ENCODE measurements at regions not wholly inside any gene's neighbourhood (a gene's known extent, or its start where the extent isn't known, plus 50 kb on each side); places are given as distances from the start of the nearest gene placed in this dataset.

GRCh38 chr11:110858547-110858921, 146.3 kb upstream of the ARHGAP20 start:
- H3K27me3 ChIP-seq (ENCODE audit: insufficient read depth, low read length): no peaks in the 10 kb centered on the region
- H3K4me1 Mint-ChIP-seq: no peaks in the 10 kb centered on the region
- no peak overlapping the region for H3K4me3 ChIP-seq (ENCODE audit: low read length in 2 of 2)
- POLR2A ChIA-PET (ENCODE audit: partially characterized antibody): no interaction called here
- peaks cover 0 to 6% (median 0%) of the 10 kb centered on the region in 8 donors for H3K9me3 Mint-ChIP-seq
- no peak overlapping the region for H3K4me3 Mint-ChIP-seq
- no peaks in the 10 kb centered on the region for H3K9me3 ChIP-seq (ENCODE audit: control insufficient read depth in 1 of 2, low read length in 2 of 2)
- no peaks in the 10 kb centered on the region for H3K36me3 ChIP-seq (ENCODE audit: insufficient read depth, low read length)
- CTCF ChIA-PET (ENCODE audit: partially characterized antibody): no interaction called here
- intact Hi-C loops (cut with micrococcal nuclease): no loop called here
- H3K27ac ChIP-seq (ENCODE audit: low read depth, low read length): no peak overlapping the region
- no peak overlapping the region for H3K27ac Mint-ChIP-seq
- H3K36me3 Mint-ChIP-seq: no peaks in the 10 kb centered on the region
- peaks cover 0 to 2% of the 10 kb centered on the region in 2 donors for H3K27me3 Mint-ChIP-seq
- no peaks in the 10 kb centered on the region for H3K4me1 ChIP-seq (ENCODE audit: insufficient read depth, low read length)
- DNase-seq: no peak

- POLR2A ChIA-PET (ENCODE audit: partially characterized antibody): no interaction called here
- intact Hi-C loops (cut with micrococcal nuclease): no loop called here
- CTCF ChIA-PET (ENCODE audit: partially characterized antibody): no interaction called here
Observed at GRCh38 chr11:110857892-110858546, 145.8 kb upstream of the ARHGAP20 start.

GRCh38 chr11:110856996-110857812, 145.0 kb upstream of the ARHGAP20 start:
- peaks cover 0 to 6% (median 0%) of the 10 kb centered on the region in 8 donors for H3K9me3 Mint-ChIP-seq
- H3K4me1 ChIP-seq (ENCODE audit: insufficient read depth, low read length): no peaks in the 10 kb centered on the region
- POLR2A ChIA-PET (ENCODE audit: partially characterized antibody): no interaction called here
- no peaks in the 10 kb centered on the region for H3K9me3 ChIP-seq (ENCODE audit: control insufficient read depth in 1 of 2, low read length in 2 of 2)
- no peak overlapping the region for H3K4me3 ChIP-seq (ENCODE audit: low read length in 2 of 2)
- CTCF ChIA-PET (ENCODE audit: partially characterized antibody): no interaction called here
- no peaks in the 10 kb centered on the region for H3K4me1 Mint-ChIP-seq
- peak overlapping the region in 1 of 7 donors; percentile 50 for H3K27ac Mint-ChIP-seq
- H3K36me3 Mint-ChIP-seq: no peaks in the 10 kb centered on the region
- H3K27me3 Mint-ChIP-seq: peaks cover 0 to 3% of the 10 kb centered on the region in 2 donors
- H3K27me3 ChIP-seq (ENCODE audit: insufficient read depth, low read length): no peaks in the 10 kb centered on the region
- H3K27ac ChIP-seq (ENCODE audit: low read depth, low read length): no peak overlapping the region
- intact Hi-C loops (cut with micrococcal nuclease): no loop called here
- no peak overlapping the region for H3K4me3 Mint-ChIP-seq
- DNase-seq: no peak
- H3K36me3 ChIP-seq (ENCODE audit: insufficient read depth, low read length): no peaks in the 10 kb centered on the region

More at GRCh38 chr11:110857892-110858546, 145.8 kb upstream of the ARHGAP20 start:
- Histone ChIP-seq H3K9me3 (ENCODE audit: control insufficient read depth in 1 of 2, low read length in 2 of 2) (no peaks in the 10 kb centered on the region), H3K4me1 (ENCODE audit: insufficient read depth, low read length) (no peaks in the 10 kb centered on the region), H3K27ac (ENCODE audit: low read depth, low read length) (no peak overlapping the region), H3K36me3 (ENCODE audit: insufficient read depth, low read length) (no peaks in the 10 kb centered on the region), H3K4me3 (ENCODE audit: low read length in 2 of 2) (no peak overlapping the region), H3K27me3 (ENCODE audit: insufficient read depth, low read length) (no peaks in the 10 kb centered on the region)
- H3K4me1 Mint-ChIP-seq: no peaks in the 10 kb centered on the region
- H3K27me3 Mint-ChIP-seq: peaks cover 0 to 2% of the 10 kb centered on the region in 2 donors
- no peak overlapping the region for H3K4me3 Mint-ChIP-seq
- DNase-seq: no peak
- H3K9me3 Mint-ChIP-seq: peaks cover 0 to 6% (median 0%) of the 10 kb centered on the region in 8 donors
- H3K27ac Mint-ChIP-seq: no peak overlapping the region
- H3K36me3 Mint-ChIP-seq: no peaks in the 10 kb centered on the region

GRCh38 chr11:110856340-110856739, 144.1 kb upstream of the ARHGAP20 start:
- H3K27me3 Mint-ChIP-seq: peaks cover under 1 to 7% of the 10 kb centered on the region in 2 donors
- ChIA-PET CTCF (ENCODE audit: partially characterized antibody) (no interaction called here), POLR2A (ENCODE audit: partially characterized antibody) (no interaction called here)

GRCh38 chr11:110855191-110855590, 143.0 kb upstream of the ARHGAP20 start:
- Histone ChIP-seq H3K36me3 (ENCODE audit: insufficient read depth, low read length) (no peaks in the 10 kb centered on the region), H3K9me3 (ENCODE audit: control insufficient read depth in 1 of 2, low read length in 2 of 2) (no peaks in the 10 kb centered on the region), H3K4me1 (ENCODE audit: insufficient read depth, low read length) (no peaks in the 10 kb centered on the region), H3K4me3 (ENCODE audit: low read length in 2 of 2) (no peak overlapping the region), H3K27me3 (ENCODE audit: insufficient read depth, low read length) (no peaks in the 10 kb centered on the region), H3K27ac (ENCODE audit: low read depth, low read length) (no peak overlapping the region)
- peaks cover 0 to 6% (median 0%) of the 10 kb centered on the region in 8 donors for H3K9me3 Mint-ChIP-seq
- ChIA-PET POLR2A (ENCODE audit: partially characterized antibody) (no interaction called here), CTCF (ENCODE audit: partially characterized antibody) (no interaction called here)
- H3K27ac Mint-ChIP-seq: no peak overlapping the region
- no peak overlapping the region for H3K4me3 Mint-ChIP-seq
- intact Hi-C loops (cut with micrococcal nuclease): no loop called here
- no peaks in the 10 kb centered on the region for H3K4me1 Mint-ChIP-seq
- no peaks in the 10 kb centered on the region for H3K36me3 Mint-ChIP-seq
- DNase-seq: no peak
- peaks cover 7 to 8% of the 10 kb centered on the region in 2 donors for H3K27me3 Mint-ChIP-seq

More at GRCh38 chr11:110856340-110856739, 144.1 kb upstream of the ARHGAP20 start:
- Histone ChIP-seq H3K36me3 (ENCODE audit: insufficient read depth, low read length) (no peaks in the 10 kb centered on the region), H3K4me3 (ENCODE audit: low read length in 2 of 2) (no peak overlapping the region), H3K9me3 (ENCODE audit: control insufficient read depth in 1 of 2, low read length in 2 of 2) (no peaks in the 10 kb centered on the region), H3K27me3 (ENCODE audit: insufficient read depth, low read length) (no peaks in the 10 kb centered on the region), H3K27ac (ENCODE audit: low read depth, low read length) (no peak overlapping the region), H3K4me1 (ENCODE audit: insufficient read depth, low read length) (no peaks in the 10 kb centered on the region)
- Mint-ChIP-seq H3K4me3 (no peak overlapping the region), H3K27ac (no peak overlapping the region), H3K36me3 (no peaks in the 10 kb centered on the region), H3K9me3 (peaks cover 0 to 6% (median 0%) of the 10 kb centered on the region in 8 donors), H3K4me1 (no peaks in the 10 kb centered on the region)
- intact Hi-C loops (cut with micrococcal nuclease): no loop called here
- DNase-seq: no peak

GRCh38 chr11:110852921-110853490, 140.8 kb upstream of the ARHGAP20 start:
- CTCF ChIA-PET (ENCODE audit: partially characterized antibody): no interaction called here
- no peak overlapping the region for H3K27ac Mint-ChIP-seq

GRCh38 chr11:110850846-110851245, 138.6 kb upstream of the ARHGAP20 start:
- no peaks in the 10 kb centered on the region for H3K36me3 ChIP-seq (ENCODE audit: insufficient read depth, low read length)
- intact Hi-C loops (cut with micrococcal nuclease): no loop called here
- ChIA-PET CTCF (ENCODE audit: partially characterized antibody) (interaction anchor here (1.0 kb wide), 1 partner anchor 12 kb away, joined by 3 read pairs; no protein-coding TSS in a partner anchor), POLR2A (ENCODE audit: partially characterized antibody) (no interaction called here)
- Mint-ChIP-seq H3K4me1 (no peaks in the 10 kb centered on the region), H3K27ac (no peak overlapping the region), H3K27me3 (peaks cover 6 to 7% of the 10 kb centered on the region in 2 donors), H3K36me3 (no peaks in the 10 kb centered on the region), H3K9me3 (peaks cover 0 to 7% (median 1%) of the 10 kb centered on the region in 8 donors), H3K4me3 (no peak overlapping the region)
- H3K27ac ChIP-seq (ENCODE audit: low read depth, low read length): no peak overlapping the region
- H3K27me3 ChIP-seq (ENCODE audit: insufficient read depth, low read length): no peaks in the 10 kb centered on the region
- H3K9me3 ChIP-seq (ENCODE audit: control insufficient read depth in 1 of 2, low read length in 2 of 2): no peaks in the 10 kb centered on the region
- no peak overlapping the region for H3K4me3 ChIP-seq (ENCODE audit: low read length in 2 of 2)
- no peak for DNase-seq
- H3K4me1 ChIP-seq (ENCODE audit: insufficient read depth, low read length): no peaks in the 10 kb centered on the region

More at GRCh38 chr11:110852921-110853490, 140.8 kb upstream of the ARHGAP20 start:
- Histone ChIP-seq H3K9me3 (ENCODE audit: control insufficient read depth in 1 of 2, low read length in 2 of 2) (no peaks in the 10 kb centered on the region), H3K27me3 (ENCODE audit: insufficient read depth, low read length) (no peaks in the 10 kb centered on the region), H3K4me3 (ENCODE audit: low read length in 2 of 2) (no peak overlapping the region), H3K36me3 (ENCODE audit: insufficient read depth, low read length) (no peaks in the 10 kb centered on the region), H3K4me1 (ENCODE audit: insufficient read depth, low read length) (no peaks in the 10 kb centered on the region), H3K27ac (ENCODE audit: low read depth, low read length) (no peak overlapping the region)
- no peak overlapping the region for H3K4me3 Mint-ChIP-seq
- POLR2A ChIA-PET (ENCODE audit: partially characterized antibody): no interaction called here
- peaks cover 0 to 6% (median under 1%) of the 10 kb centered on the region in 8 donors for H3K9me3 Mint-ChIP-seq
- no peaks in the 10 kb centered on the region for H3K36me3 Mint-ChIP-seq
- peaks cover 7 to 8% of the 10 kb centered on the region in 2 donors for H3K27me3 Mint-ChIP-seq
- no peaks in the 10 kb centered on the region for H3K4me1 Mint-ChIP-seq
- DNase-seq: no peak
- intact Hi-C loops (cut with micrococcal nuclease): no loop called here

All from CD4-positive, alpha-beta memory T cell (primary cell).